ENCODE measurements at regions not wholly inside any gene's neighbourhood (a gene's known extent, or its start where the extent isn't known, plus 50 kb on each side); places are given as distances from the start of the nearest gene placed in this dataset.
"Not testable (repeated sequence)": the region's sequence is repeated elsewhere in the genome, so short reads cannot be mapped to it uniquely, and the experiment has no call there.

DNA sequence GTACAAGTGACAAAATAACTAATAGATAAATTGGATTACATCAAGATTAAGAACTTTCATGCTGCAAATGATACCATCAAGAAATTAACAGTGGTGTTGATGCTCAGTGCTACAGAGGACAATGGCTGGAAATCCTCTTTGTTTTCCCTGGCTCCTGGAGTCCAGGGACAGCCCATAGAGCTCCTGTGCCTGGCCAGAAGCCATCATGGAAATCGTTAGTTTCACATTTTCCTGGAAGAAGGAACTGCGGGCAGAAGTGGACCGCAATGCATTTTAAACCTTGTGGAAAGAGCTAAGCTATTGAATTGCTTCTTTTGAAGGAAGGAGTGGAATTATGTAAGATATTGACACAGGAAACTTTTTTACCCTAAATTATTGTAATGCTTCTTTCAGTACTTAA lies 276.0 kb downstream of the GJA1 start:
- TF ChIP-seq ZFX (IDR thresholded peaks at IDR 0.05; ENCODE audit: borderline replicate concordance) = no peak
- TF ChIP-seq, protein P1, sequence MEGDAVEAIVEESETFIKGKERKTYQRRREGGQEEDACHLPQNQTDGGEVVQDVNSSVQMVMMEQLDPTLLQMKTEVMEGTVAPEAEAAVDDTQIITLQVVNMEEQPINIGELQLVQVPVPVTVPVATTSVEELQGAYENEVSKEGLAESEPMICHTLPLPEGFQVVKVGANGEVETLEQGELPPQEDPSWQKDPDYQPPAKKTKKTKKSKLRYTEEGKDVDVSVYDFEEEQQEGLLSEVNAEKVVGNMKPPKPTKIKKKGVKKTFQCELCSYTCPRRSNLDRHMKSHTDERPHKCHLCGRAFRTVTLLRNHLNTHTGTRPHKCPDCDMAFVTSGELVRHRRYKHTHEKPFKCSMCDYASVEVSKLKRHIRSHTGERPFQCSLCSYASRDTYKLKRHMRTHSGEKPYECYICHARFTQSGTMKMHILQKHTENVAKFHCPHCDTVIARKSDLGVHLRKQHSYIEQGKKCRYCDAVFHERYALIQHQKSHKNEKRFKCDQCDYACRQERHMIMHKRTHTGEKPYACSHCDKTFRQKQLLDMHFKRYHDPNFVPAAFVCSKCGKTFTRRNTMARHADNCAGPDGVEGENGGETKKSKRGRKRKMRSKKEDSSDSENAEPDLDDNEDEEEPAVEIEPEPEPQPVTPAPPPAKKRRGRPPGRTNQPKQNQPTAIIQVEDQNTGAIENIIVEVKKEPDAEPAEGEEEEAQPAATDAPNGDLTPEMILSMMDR (IDR thresholded peaks at IDR 0.05) = no peak
- no peak overlapping the region for H3K27ac ChIP-seq

DNA sequence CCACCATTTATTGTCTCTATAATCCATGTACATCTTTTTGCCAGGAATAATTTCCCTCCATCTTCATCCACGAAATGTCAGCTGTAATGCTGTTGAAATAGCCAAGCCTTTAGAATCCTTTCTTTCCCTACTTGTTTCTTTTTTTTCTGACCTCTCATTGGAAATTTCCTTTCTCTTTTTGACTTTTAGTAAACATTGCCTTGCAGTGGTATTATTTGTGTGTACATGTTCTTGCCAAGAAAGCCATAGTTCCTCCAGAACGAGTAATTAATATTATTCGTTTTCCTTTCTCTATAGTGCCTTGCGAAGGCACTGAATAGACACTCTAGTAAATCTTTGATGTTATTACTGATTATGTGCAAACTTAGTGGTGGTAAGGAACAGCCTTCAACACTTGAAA lies 282.2 kb downstream of the GJA1 start:
- TF ChIP-seq, protein P1 (IDR thresholded peaks at IDR 0.05) = no peak
- TF ChIP-seq ZFX (IDR thresholded peaks at IDR 0.05; ENCODE audit: borderline replicate concordance) = no peak
- no peak overlapping the region for H3K27ac ChIP-seq

DNA sequence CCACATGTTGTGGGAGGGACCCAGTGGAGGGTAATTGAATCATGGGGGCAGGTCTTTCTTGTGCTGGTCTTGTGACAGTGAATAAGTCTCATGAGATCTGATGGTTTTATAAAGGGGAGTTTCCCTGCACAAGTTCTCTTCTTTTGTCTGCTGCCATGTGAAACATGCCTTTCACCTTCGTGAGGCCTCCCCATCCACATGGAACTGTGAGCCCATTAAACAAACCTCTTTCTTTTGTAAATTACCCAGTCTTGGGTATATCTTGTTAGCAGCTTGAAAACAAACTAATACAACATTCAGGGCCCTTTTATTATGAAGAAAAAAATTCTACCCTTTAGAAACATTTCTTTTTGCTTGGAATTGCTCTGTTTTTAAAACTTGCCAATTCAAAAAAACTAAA lies 285.4 kb downstream of the GJA1 start:
- H3K27ac ChIP-seq = not testable (repeated sequence)

GRCh38 chr6:121723623-121724022 lies 288.2 kb downstream of the GJA1 start:
- TF ChIP-seq ZFX (IDR thresholded peaks at IDR 0.05; ENCODE audit: borderline replicate concordance) = no peak
- TF ChIP-seq, protein P1 (IDR thresholded peaks at IDR 0.05) = no peak
- H3K27ac ChIP-seq = no peak overlapping the region

DNA sequence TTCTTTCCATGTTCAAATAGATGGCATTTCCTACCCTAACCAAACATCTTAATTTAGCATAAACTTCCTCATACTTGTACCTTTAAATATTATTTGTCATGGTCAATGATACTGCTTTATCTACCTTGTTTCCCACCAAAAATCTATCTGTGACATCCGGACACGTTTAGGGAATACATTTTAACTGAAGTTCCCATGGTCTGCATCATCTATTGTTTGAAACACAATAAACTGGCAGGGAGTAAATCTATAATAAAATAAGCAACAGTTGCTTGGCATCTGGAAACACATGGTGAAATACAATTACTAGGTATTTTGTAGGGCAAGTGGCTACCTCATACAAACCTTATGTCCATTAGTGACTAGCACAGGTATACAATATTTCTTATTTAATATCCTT lies 289.1 kb downstream of the GJA1 start:
- no peak overlapping the region for H3K27ac ChIP-seq
- TF ChIP-seq, protein P1 (IDR thresholded peaks at IDR 0.05) = no peak
- no peak for TF ChIP-seq ZFX (IDR thresholded peaks at IDR 0.05; ENCODE audit: borderline replicate concordance)

DNA sequence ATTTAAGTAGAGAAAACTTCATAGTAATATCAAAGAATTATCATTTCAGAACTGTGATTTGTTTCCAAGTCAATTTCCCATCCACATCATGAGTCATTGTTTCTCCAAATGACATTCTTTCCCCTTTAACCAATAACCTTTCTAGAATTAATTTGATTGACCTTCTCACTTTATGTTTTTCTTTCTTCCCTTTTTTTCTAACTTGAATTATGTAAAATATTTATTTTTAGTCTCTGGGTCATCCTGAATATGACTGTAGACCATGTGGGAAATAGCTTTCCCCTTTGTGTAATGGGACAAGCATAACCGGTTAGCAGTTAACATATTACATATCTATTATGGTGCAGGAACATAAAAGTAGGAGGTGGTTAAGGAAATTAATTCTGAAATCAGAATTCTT lies 291.1 kb downstream of the GJA1 start:
- TF ChIP-seq, protein P1 (IDR thresholded peaks at IDR 0.05) = no peak
- no peak for TF ChIP-seq ZFX (IDR thresholded peaks at IDR 0.05; ENCODE audit: borderline replicate concordance)

GRCh38 chr6:121730616-121731015 lies 295.2 kb downstream of the GJA1 start:
- TF ChIP-seq ZFX (IDR thresholded peaks at IDR 0.05; ENCODE audit: borderline replicate concordance) = no peak
- TF ChIP-seq, protein P1 (IDR thresholded peaks at IDR 0.05) = no peak
- no peak overlapping the region for H3K27ac ChIP-seq

More for the DNA sequence above, 291.1 kb downstream of the GJA1 start:
- no peak overlapping the region for H3K27ac ChIP-seq

DNA sequence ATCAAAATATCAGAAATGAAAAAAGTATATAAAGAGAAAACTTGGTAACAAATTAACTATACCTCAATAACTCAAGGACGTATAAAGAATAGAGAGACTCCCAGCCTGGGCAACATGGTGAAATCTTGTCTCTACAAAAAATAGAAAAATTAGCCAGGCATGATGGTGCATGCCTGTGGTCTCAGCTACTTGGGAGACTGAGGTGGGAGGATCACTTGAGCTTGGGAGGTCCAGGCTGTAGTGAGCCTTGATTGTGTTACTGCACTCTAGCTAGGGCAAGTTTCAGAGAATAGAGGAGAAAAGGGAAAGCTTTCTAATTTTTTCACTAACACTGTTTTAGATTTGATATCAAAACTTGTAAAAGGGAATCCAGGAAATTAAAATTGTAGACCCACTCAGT lies 295.9 kb downstream of the GJA1 start:
- no peak overlapping the region for H3K27ac ChIP-seq
- TF ChIP-seq ZFX (IDR thresholded peaks at IDR 0.05; ENCODE audit: borderline replicate concordance) = no peak
- TF ChIP-seq, protein P1 (IDR thresholded peaks at IDR 0.05) = no peak
